ENCODE measurements at regions not wholly inside any gene's neighbourhood (a gene's known extent, or its start where the extent isn't known, plus 50 kb on each side); places are given as distances from the start of the nearest gene placed in this dataset.

DNA sequence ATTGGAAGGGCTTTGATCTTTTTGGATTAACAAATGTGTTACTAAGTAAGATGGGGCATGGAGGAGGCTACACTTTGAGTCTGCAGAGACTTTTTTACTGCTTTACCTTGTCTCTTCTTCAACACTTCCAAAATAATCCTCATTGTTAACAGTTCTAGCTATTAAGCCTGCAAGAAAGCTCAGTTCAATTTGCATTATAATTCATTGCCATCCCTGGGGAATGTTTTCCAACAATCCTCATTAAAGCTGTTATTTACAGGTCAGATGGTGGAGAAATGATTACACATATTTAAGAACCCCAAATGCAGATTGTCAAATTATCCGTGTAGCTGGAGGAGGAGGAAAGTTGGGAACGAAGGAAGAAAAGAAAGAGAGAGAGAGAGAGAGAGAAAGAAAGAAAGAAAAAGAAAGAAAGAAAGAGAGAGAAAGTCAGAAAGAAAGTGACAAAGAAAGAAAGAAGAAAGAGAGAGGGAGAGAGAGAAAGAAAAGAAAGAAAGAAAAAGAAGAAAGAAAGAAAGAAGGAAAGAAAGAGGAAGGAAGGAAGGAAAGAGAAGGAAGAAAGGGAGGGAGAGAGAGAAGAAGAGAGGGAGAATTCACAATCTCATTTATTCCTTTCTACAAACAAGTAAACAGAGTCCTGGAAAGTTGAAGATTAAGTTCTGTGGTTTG is 443.9 kb downstream of the INSC start:
- DNase-seq (no peak), FAIRE-seq (no peak)
- Histone ChIP-seq H3K4me3 (ENCODE audit: low read length in 3 of 3) (no peak overlapping the region), H3K4me1 (ENCODE audit: control insufficient read depth in 2 of 3, insufficient read depth in 2 of 3, low read depth in 1 of 3, low read length in 3 of 3) (no peaks in the 10 kb centered on the region), H3K9me3 (ENCODE audit: control insufficient read depth in 2 of 3, insufficient read depth in 1 of 3, low read length in 3 of 3) (no peaks in the 10 kb centered on the region), H3K36me3 (ENCODE audit: control insufficient read depth in 2 of 3, insufficient read depth in 3 of 3, low read length in 3 of 3) (no peaks in the 10 kb centered on the region), H3K27ac (ENCODE audit: low read depth in 2 of 2, low read length in 2 of 2) (no peak overlapping the region), H3K27me3 (ENCODE audit: control insufficient read depth, insufficient read depth, low read length) (no peaks in the 10 kb centered on the region), H3K9ac (ENCODE audit: low read length in 3 of 3) (no peak overlapping the region)
- TF ChIP-seq CTCF (IDR thresholded peaks at IDR 0.05; ENCODE audit: borderline replicate concordance, extremely low read depth, insufficient read depth) = no peak
- intact Hi-C loops (cut with DNase I) = no loop called here

DNA sequence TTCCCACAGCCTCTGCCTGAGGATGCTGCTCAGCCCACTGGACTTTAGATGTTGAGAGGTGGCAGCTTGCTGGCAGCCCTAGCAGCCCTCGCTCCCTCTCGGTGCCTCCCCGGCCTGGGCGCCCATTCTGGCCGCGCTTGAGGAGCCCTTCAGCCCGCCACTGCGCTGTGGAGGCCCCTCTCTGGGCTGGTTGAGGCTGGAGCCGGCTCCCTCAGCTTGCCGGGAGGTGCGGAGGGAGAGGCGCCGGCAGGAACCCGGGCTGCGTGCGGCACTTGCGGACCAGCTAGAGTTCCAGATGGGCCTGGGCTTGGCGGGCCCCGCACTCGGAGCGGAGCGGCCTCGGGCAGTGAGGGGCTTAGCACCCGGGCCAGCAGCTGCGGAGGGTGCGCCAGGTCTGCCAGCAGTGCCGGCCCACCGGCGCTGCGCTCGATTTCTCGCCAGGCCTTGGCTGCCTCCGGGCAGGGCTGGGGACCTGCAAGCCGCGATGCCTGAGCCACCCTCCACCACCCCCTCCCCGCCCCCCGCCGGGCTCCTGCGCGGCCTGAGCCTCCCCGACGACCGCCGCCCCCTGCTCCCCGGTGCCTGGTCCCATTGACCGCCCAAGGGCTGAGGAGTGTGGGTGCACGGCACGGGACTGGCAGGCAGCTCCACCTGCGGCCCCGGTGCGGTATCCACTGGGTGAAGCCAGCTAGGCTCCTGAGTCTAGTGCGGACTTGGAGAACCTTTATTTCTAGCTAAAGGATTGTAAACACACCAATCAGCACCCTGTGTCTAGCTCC is 446.2 kb downstream of the INSC start:
- Histone ChIP-seq H3K4me3 (ENCODE audit: low read length in 3 of 3) (no peak overlapping the region), H3K4me1 (ENCODE audit: control insufficient read depth in 2 of 3, insufficient read depth in 2 of 3, low read depth in 1 of 3, low read length in 3 of 3) (no peaks in the 10 kb centered on the region), H3K9ac (ENCODE audit: low read length in 3 of 3) (no peak overlapping the region), H3K27ac (ENCODE audit: low read depth in 2 of 2, low read length in 2 of 2) (no peak overlapping the region), H3K36me3 (ENCODE audit: control insufficient read depth in 2 of 3, insufficient read depth in 3 of 3, low read length in 3 of 3) (no peaks in the 10 kb centered on the region), H3K27me3 (ENCODE audit: control insufficient read depth, insufficient read depth, low read length) (no peaks in the 10 kb centered on the region), H3K9me3 (ENCODE audit: control insufficient read depth in 2 of 3, insufficient read depth in 1 of 3, low read length in 3 of 3) (no peaks in the 10 kb centered on the region)
- FAIRE-seq (no peak), DNase-seq (no peak)
- intact Hi-C loops (cut with DNase I) = no loop called here
- TF ChIP-seq CTCF (IDR thresholded peaks at IDR 0.05; ENCODE audit: borderline replicate concordance, extremely low read depth, insufficient read depth) = no peak

DNA sequence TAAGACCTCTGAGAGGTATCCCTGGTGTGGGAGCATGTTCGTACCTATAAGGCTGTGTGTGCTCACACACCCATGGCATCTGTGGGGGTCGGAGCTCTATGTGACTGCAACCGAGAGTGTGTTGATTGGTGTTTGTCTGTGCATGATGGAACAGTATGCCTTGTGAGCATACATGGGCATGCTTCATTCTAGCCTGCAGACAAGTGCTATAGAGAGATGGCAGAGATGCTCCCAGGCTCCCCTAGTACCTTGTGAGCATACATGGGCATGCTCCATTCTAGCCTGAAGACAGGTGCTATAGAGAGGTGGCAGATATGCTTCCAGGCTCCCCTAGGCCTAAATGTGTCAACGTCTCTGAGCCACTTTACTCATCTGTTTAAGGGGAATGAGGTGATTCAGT is 447.5 kb downstream of the INSC start:
- FAIRE-seq (no peak), DNase-seq (no peak)
- H3K27me3 ChIP-seq (ENCODE audit: control insufficient read depth, insufficient read depth, low read length) = no peaks in the 10 kb centered on the region
- TF ChIP-seq CTCF (IDR thresholded peaks at IDR 0.05; ENCODE audit: borderline replicate concordance, extremely low read depth, insufficient read depth) = no peak
- H3K36me3 ChIP-seq (ENCODE audit: control insufficient read depth in 2 of 3, insufficient read depth in 3 of 3, low read length in 3 of 3) = no peaks in the 10 kb centered on the region
- intact Hi-C loops (cut with DNase I) = no loop called here
- no peaks in the 10 kb centered on the region for H3K9me3 ChIP-seq (ENCODE audit: control insufficient read depth in 2 of 3, insufficient read depth in 1 of 3, low read length in 3 of 3)
- H3K27ac ChIP-seq (ENCODE audit: low read depth in 2 of 2, low read length in 2 of 2) = no peak overlapping the region
- no peak overlapping the region for H3K9ac ChIP-seq (ENCODE audit: low read length in 3 of 3)
- H3K4me1 ChIP-seq (ENCODE audit: control insufficient read depth in 2 of 3, insufficient read depth in 2 of 3, low read depth in 1 of 3, low read length in 3 of 3) = no peaks in the 10 kb centered on the region
- no peak overlapping the region for H3K4me3 ChIP-seq (ENCODE audit: low read length in 3 of 3)
